ENCODE measurements at regions not wholly inside any gene's neighbourhood (a gene's known extent, or its start where the extent isn't known, plus 50 kb on each side); places are given as distances from the start of the nearest gene placed in this dataset.

GRCh38 chr1:72516264-72516663 is 233.9 kb upstream of the NEGR1 start:
- TF ChIP-seq GATA3 (IDR thresholded peaks at IDR 0.05; ENCODE audit: low read depth, low read length), result no peak
- TF ChIP-seq GATA2 (IDR thresholded peaks at IDR 0.05; ENCODE audit: low read depth, low read length), result no peak

GRCh38 chr1:72498371-72498770 is 216.0 kb upstream of the NEGR1 start:
- no peak for TF ChIP-seq GATA2 (IDR thresholded peaks at IDR 0.05; ENCODE audit: low read depth, low read length)
- no peak for TF ChIP-seq GATA3 (IDR thresholded peaks at IDR 0.05; ENCODE audit: low read depth, low read length)

GRCh38 chr1:72489801-72490200 is 207.5 kb upstream of the NEGR1 start:
- TF ChIP-seq GATA3 (IDR thresholded peaks at IDR 0.05; ENCODE audit: low read depth, low read length) (no peak), GATA2 (IDR thresholded peaks at IDR 0.05; ENCODE audit: low read depth, low read length) (no peak)

GRCh38 chr1:72485801-72486200 is 203.5 kb upstream of the NEGR1 start:
- TF ChIP-seq GATA2 (IDR thresholded peaks at IDR 0.05; ENCODE audit: low read depth, low read length), result no peak
- no peak for TF ChIP-seq GATA3 (IDR thresholded peaks at IDR 0.05; ENCODE audit: low read depth, low read length)

- TF ChIP-seq GATA2 (IDR thresholded peaks at IDR 0.05; ENCODE audit: low read depth, low read length), result no peak
- TF ChIP-seq GATA3 (IDR thresholded peaks at IDR 0.05; ENCODE audit: low read depth, low read length), result no peak
Measured at GRCh38 chr1:72483846-72484357, 201.6 kb upstream of the NEGR1 start.

GRCh38 chr1:72482736-72483413 is 200.5 kb upstream of the NEGR1 start:
- TF ChIP-seq GATA3 (IDR thresholded peaks at IDR 0.05; ENCODE audit: low read depth, low read length), result no peak
- TF ChIP-seq GATA2 (IDR thresholded peaks at IDR 0.05; ENCODE audit: low read depth, low read length), result no peak

- TF ChIP-seq GATA2 (IDR thresholded peaks at IDR 0.05; ENCODE audit: low read depth, low read length) (no peak), GATA3 (IDR thresholded peaks at IDR 0.05; ENCODE audit: low read depth, low read length) (no peak)
Measured at GRCh38 chr1:72481420-72481970, 199.2 kb upstream of the NEGR1 start.

- TF ChIP-seq GATA3 (IDR thresholded peaks at IDR 0.05; ENCODE audit: low read depth, low read length), result no peak
Measured at GRCh38 chr1:72466376-72466775, 184.0 kb upstream of the NEGR1 start.

GRCh38 chr1:72462186-72462905 is 180.0 kb upstream of the NEGR1 start:
- TF ChIP-seq GATA3 (IDR thresholded peaks at IDR 0.05; ENCODE audit: low read depth, low read length) (no peak), GATA2 (IDR thresholded peaks at IDR 0.05; ENCODE audit: low read depth, low read length) (no peak)

- TF ChIP-seq GATA2 (IDR thresholded peaks at IDR 0.05; ENCODE audit: low read depth, low read length) (no peak), GATA3 (IDR thresholded peaks at IDR 0.05; ENCODE audit: low read depth, low read length) (no peak)
Measured at GRCh38 chr1:72442262-72442661, 159.9 kb upstream of the NEGR1 start.

GRCh38 chr1:72439036-72439435 is 156.7 kb upstream of the NEGR1 start:
- TF ChIP-seq GATA2 (IDR thresholded peaks at IDR 0.05; ENCODE audit: low read depth, low read length), result no peak
- no peak for TF ChIP-seq GATA3 (IDR thresholded peaks at IDR 0.05; ENCODE audit: low read depth, low read length)

GRCh38 chr1:72438270-72438669 is 155.9 kb upstream of the NEGR1 start:
- no peak for TF ChIP-seq GATA2 (IDR thresholded peaks at IDR 0.05; ENCODE audit: low read depth, low read length)
- TF ChIP-seq GATA3 (IDR thresholded peaks at IDR 0.05; ENCODE audit: low read depth, low read length), result no peak

- TF ChIP-seq GATA3 (IDR thresholded peaks at IDR 0.05; ENCODE audit: low read depth, low read length), result no peak
- TF ChIP-seq GATA2 (IDR thresholded peaks at IDR 0.05; ENCODE audit: low read depth, low read length), result no peak
Measured at GRCh38 chr1:72435025-72435424, 152.7 kb upstream of the NEGR1 start.

GRCh38 chr1:72434070-72434469 is 151.7 kb upstream of the NEGR1 start:
- TF ChIP-seq GATA3 (IDR thresholded peaks at IDR 0.05; ENCODE audit: low read depth, low read length) (no peak), GATA2 (IDR thresholded peaks at IDR 0.05; ENCODE audit: low read depth, low read length) (no peak)

- no peak for TF ChIP-seq GATA3 (IDR thresholded peaks at IDR 0.05; ENCODE audit: low read depth, low read length)
- TF ChIP-seq GATA2 (IDR thresholded peaks at IDR 0.05; ENCODE audit: low read depth, low read length), result no peak
Measured at GRCh38 chr1:72433591-72433990, 151.3 kb upstream of the NEGR1 start.

Data from SH-SY5Y (cell line).